Fibroblast of the aortic adventitia (primary cell): ENCODE measurements at regions not wholly inside any gene's neighbourhood (a gene's known extent, or its start where the extent isn't known, plus 50 kb on each side); places are given as distances from the start of the nearest gene placed in this dataset.

Experiments used
- DNase-seq: peaks from one replicate; pipeline ENCODE4 v3.0.0-alpha.2; 2010; ENCODE audit warnings: low read depth
- H3K4me3 ChIP-seq: 2 replicates; pipeline ENCODE4 v1.5.1; 2011; ENCODE audit warnings: low read depth, mild to moderate bottlenecking, control low read depth, low read length, moderate library complexity
- CTCF ChIP-seq: IDR thresholded peaks from 2 replicates; pipeline ENCODE4 v1.5.1; 2011; ENCODE audit warnings: mild to moderate bottlenecking, low read length, control low read depth, inconsistent platforms; ENCODE audit not compliant: insufficient read depth

- H3K4me3 ChIP-seq, result no peak overlapping the region
- TF ChIP-seq CTCF, result no peak
- DNase-seq, result no peak
Measured at GRCh38 chrX:10773318-10773717, 152.9 kb upstream of the MID1 start.

- TF ChIP-seq CTCF, result no peak
- DNase-seq, result no peak
- no peak overlapping the region for H3K4me3 ChIP-seq
Measured at GRCh38 chrX:10781847-10782530, 161.6 kb upstream of the MID1 start.

- DNase-seq, result peak; percentile 28
- no peak overlapping the region for H3K4me3 ChIP-seq
- TF ChIP-seq CTCF, result no peak
Measured at GRCh38 chrX:10783451-10783995, 163.1 kb upstream of the MID1 start.

- no peak for DNase-seq
- TF ChIP-seq CTCF, result no peak
- no peak overlapping the region for H3K4me3 ChIP-seq
Measured at GRCh38 chrX:10787264-10787663, 166.9 kb upstream of the MID1 start.

- H3K4me3 ChIP-seq, result no peak overlapping the region
- DNase-seq, result no peak
- no peak for TF ChIP-seq CTCF
Measured at GRCh38 chrX:10794203-10794630, 173.8 kb upstream of the MID1 start.

GRCh38 chrX:10795721-10796120, 175.3 kb upstream of the MID1 start:
- H3K4me3 ChIP-seq, result no peak overlapping the region
- TF ChIP-seq CTCF, result no peak
- peak; percentile 78 for DNase-seq
